A673 (cell line): ENCODE measurements at regions not wholly inside any gene's neighbourhood (a gene's known extent, or its start where the extent isn't known, plus 50 kb on each side); places are given as distances from the start of the nearest gene placed in this dataset.
"Not testable (repeated sequence)": the region's sequence is repeated elsewhere in the genome, so short reads cannot be mapped to it uniquely, and the experiment has no call there.

Experiments used
- BruUV-seq: library from RNA; stranded (reverse); fragments of 400-500 nt; replicated peaks from 2 replicates; lab custom pipeline; 2021; lab: Mats Ljungman, UMichigan
- CTCF ChIA-PET: fragments of 300-600 bp; sonication (Branson Sonifier 250); formaldehyde crosslinking; loops from one replicate; lab custom pipeline; 2022; ENCODE audit warnings: antibody characterized with exemption; lab: Charles Lee
- POLR2A ChIA-PET: fragments of 300-600 bp; sonication (Branson Sonifier 250); formaldehyde crosslinking; loops from one replicate; lab custom pipeline; 2022; ENCODE audit warnings: antibody characterized with exemption; ENCODE audit not compliant: low non-redundant PET; lab: Charles Lee
- DNase-seq: peaks from one replicate; pipeline ENCODE4 v3.0.0-alpha.2; 2015; ENCODE audit warnings: low spot score
- H3K27ac ChIP-seq: fragments of 200-600 bp; sonication (generic); 2 replicates; pipeline ENCODE4 v1.5.1; 2016; ENCODE audit warnings: mixed run types, low read depth, mild to moderate bottlenecking, mixed read lengths, antibody characterized with exemption, low read length; ENCODE audit not compliant: poor library complexity, severe bottlenecking
- H3K27me3 ChIP-seq: fragments of 200-600 bp; sonication (generic); replicated peaks from 2 replicates; pipeline ENCODE4 v1.6.1; 2017; ENCODE audit warnings: mixed run types, low read depth, mild to moderate bottlenecking, mixed read lengths, antibody characterized with exemption, low read length; ENCODE audit not compliant: insufficient read depth, poor library complexity
- H3K36me3 ChIP-seq: fragments of 200-600 bp; sonication (generic); 2 replicates; pipeline ENCODE4 v1.6.1; 2016; ENCODE audit warnings: mixed run types, mild to moderate bottlenecking, mixed read lengths, antibody characterized with exemption, low read length; ENCODE audit not compliant: insufficient read depth, poor library complexity, severe bottlenecking
- H3K4me1 ChIP-seq: fragments of 200-600 bp; sonication (generic); 2 replicates; pipeline ENCODE4 v1.6.1; 2017; ENCODE audit warnings: mixed run types, mild to moderate bottlenecking, mixed read lengths, antibody characterized with exemption, low read length; ENCODE audit not compliant: insufficient read depth, poor library complexity, severe bottlenecking
- H3K4me3 ChIP-seq: fragments of 200-600 bp; sonication (generic); 2 replicates; pipeline ENCODE4 v1.5.1; 2016; ENCODE audit warnings: low read depth, mixed run types, mild to moderate bottlenecking, mixed read lengths, low read length; ENCODE audit not compliant: poor library complexity, severe bottlenecking
- H3K9me3 ChIP-seq: fragments of 200-600 bp; sonication (generic); 2 replicates; pipeline ENCODE4 v1.6.1; 2016; ENCODE audit warnings: mixed run types, low read depth, mild to moderate bottlenecking, mixed read lengths, antibody characterized with exemption, low read length; ENCODE audit not compliant: poor library complexity, severe bottlenecking
- EZH2 ChIP-seq: fragments of 200-600 bp; sonication (generic); IDR thresholded peaks from 2 replicates; pipeline ENCODE4 v1.6.1; 2017; ENCODE audit warnings: borderline replicate concordance, low read depth, mild to moderate bottlenecking, mixed read lengths, antibody characterized with exemption, low read length; ENCODE audit not compliant: poor library complexity, severe bottlenecking
- intact Hi-C: fragments of 100-400 bp; cut with micrococcal nuclease; formaldehyde crosslinking; loops from one replicate; pipeline ENCODE4 v1.10.0; 2022; ENCODE audit not compliant: unreplicated experiment
- TF ChIP-seq, protein P1 (sequence below): fragments of 300-800, 200-600 bp; sonication (generic); conservative IDR thresholded peaks from 2 replicates; pipeline ENCODE4 v1.5.1; 2017; ENCODE audit warnings: low read depth, mild to moderate bottlenecking, antibody characterized with exemption, low read length, moderate library complexity, mixed read lengths

DNA sequence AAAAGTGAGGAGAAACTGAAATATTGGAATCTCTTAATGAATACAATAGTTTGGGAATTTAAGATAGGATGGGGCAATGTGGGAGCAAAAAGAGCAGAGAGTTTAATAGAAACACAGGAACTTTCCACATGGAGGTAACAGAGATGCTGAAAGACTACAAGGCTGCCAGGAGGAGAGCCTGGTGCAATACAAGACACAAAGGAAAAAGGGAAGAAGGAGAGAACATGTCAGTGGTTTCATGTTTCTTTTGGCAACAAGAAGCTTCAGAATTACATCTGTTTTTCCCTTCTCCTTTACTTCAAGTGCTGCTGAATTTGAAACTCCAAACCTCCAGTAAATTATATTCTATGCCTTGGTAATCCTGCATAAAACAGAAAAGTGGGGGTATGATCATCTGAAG is 474.3 kb downstream of the FAT4 start:
- no peaks in the 10 kb centered on the region for H3K27me3 ChIP-seq

DNA sequence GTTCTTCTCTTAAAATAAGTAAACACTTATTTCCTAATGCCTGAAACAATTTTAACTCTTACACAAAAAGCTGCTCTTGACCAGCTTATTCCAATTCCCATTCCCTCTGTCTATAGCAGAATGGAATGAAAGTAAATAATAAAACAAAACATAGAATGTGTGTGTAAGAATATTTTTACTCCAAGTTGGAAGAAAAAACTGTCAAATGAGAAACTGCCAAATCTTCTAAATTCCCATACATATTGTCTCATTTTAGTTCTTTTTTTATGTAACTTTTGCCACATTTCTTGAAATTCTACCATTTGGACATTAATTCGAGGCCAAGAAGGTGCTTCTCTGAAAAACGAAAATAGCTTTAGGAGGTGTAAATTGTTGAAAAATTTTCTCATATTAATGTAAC is 477.1 kb downstream of the FAT4 start:
- CTCF ChIA-PET = no interaction called here
- Histone ChIP-seq H3K4me3 (no peak overlapping the region), H3K27ac (no peak overlapping the region), H3K9me3 (no peaks in the 10 kb centered on the region), H3K27me3 (no peaks in the 10 kb centered on the region), H3K36me3 (no peaks in the 10 kb centered on the region), H3K4me1 (no peaks in the 10 kb centered on the region)
- no TSS peak for BruUV-seq
- DNase-seq = no peak
- intact Hi-C loops = no loop called here
- POLR2A ChIA-PET = no interaction called here
- no peak for TF ChIP-seq EZH2
- TF ChIP-seq, protein P1, sequence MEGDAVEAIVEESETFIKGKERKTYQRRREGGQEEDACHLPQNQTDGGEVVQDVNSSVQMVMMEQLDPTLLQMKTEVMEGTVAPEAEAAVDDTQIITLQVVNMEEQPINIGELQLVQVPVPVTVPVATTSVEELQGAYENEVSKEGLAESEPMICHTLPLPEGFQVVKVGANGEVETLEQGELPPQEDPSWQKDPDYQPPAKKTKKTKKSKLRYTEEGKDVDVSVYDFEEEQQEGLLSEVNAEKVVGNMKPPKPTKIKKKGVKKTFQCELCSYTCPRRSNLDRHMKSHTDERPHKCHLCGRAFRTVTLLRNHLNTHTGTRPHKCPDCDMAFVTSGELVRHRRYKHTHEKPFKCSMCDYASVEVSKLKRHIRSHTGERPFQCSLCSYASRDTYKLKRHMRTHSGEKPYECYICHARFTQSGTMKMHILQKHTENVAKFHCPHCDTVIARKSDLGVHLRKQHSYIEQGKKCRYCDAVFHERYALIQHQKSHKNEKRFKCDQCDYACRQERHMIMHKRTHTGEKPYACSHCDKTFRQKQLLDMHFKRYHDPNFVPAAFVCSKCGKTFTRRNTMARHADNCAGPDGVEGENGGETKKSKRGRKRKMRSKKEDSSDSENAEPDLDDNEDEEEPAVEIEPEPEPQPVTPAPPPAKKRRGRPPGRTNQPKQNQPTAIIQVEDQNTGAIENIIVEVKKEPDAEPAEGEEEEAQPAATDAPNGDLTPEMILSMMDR = no peak

More for the DNA sequence above, 474.3 kb downstream of the FAT4 start:
- Histone ChIP-seq H3K4me1 (no peaks in the 10 kb centered on the region), H3K4me3 (no peak overlapping the region), H3K27ac (no peak overlapping the region), H3K36me3 (no peaks in the 10 kb centered on the region), H3K9me3 (no peaks in the 10 kb centered on the region)
- intact Hi-C loops = no loop called here
- no peak for TF ChIP-seq EZH2
- TF ChIP-seq, protein P1 = no peak
- BruUV-seq = no TSS peak
- POLR2A ChIA-PET = no interaction called here
- CTCF ChIA-PET = no interaction called here
- no peak for DNase-seq

DNA sequence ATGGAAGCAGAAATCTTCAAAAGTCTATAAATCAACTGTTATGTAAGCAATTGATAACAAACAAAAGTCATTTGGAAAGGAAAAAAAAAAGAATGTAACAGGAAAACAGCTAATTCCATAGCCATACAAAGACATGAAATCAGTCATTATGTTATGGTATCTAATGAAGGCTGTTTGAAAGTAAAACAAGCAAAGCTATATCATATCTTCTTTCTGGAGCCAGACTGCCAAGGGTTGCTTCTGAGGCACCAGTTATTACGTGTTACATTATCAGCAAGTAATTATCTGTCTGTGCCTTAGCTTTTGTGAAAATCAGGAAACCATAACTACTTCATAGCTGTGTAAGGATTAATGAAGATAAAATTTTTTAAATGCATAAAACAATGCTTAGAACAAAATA is 480.2 kb downstream of the FAT4 start:
- BruUV-seq = no TSS peak
- intact Hi-C loops = no loop called here
- ChIA-PET CTCF (no interaction called here), POLR2A (no interaction called here)
- no peak for DNase-seq
- Histone ChIP-seq H3K9me3 (no peaks in the 10 kb centered on the region), H3K36me3 (no peaks in the 10 kb centered on the region), H3K27ac (no peak overlapping the region), H3K27me3 (no peaks in the 10 kb centered on the region), H3K4me3 (no peak overlapping the region), H3K4me1 (no peaks in the 10 kb centered on the region)
- TF ChIP-seq EZH2 = no peak

DNA sequence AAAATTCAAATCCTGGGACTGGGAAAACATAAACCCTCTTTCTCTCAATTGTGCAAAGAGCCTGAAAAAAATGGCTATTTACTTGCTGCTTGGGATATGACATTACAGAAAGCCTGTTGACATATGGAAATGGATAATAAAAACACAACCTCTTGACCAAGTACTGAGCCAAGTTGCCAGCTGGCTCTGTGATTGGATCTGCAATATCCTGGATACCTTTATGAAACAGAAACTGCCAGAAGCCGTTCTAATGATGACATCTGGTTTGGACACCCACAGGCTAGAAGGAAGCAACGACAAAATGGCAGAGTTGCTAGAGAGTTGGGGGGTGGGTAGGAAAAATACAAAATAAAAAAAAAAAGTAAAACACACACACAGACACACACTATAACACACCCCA is 481.4 kb downstream of the FAT4 start:
- no peak overlapping the region for H3K4me3 ChIP-seq
- ChIA-PET POLR2A (no interaction called here), CTCF (no interaction called here)
- H3K27ac ChIP-seq = no peak overlapping the region
- H3K4me1 ChIP-seq = no peaks in the 10 kb centered on the region
- no peak for DNase-seq
- no peak for TF ChIP-seq EZH2
- TF ChIP-seq, protein P1 = no peak
- intact Hi-C loops = no loop called here
- no peaks in the 10 kb centered on the region for H3K36me3 ChIP-seq
- H3K27me3 ChIP-seq = no peaks in the 10 kb centered on the region
- no peaks in the 10 kb centered on the region for H3K9me3 ChIP-seq
- BruUV-seq = no TSS peak

DNA sequence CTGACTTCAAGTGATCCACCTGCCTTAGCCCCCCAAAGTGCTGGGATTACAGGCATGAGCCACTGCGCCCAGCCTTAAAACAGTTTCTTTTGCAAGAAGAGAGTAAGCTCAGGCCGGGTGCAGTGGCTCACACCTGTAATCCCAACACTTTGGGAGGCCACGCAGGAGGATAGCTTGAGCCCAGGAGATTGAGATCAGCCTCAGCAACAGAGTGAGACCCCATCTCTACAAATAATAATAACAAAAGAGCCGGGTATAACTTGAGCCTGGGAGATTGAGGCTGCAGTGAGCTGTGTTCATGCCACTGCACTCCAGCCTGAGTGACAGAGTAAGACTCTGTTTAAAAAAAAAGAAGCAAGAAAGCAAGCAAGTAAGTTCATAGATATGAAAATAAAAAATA is 482.9 kb downstream of the FAT4 start:
- H3K4me3 ChIP-seq, H3K27ac ChIP-seq, H3K27me3 ChIP-seq, H3K9me3 ChIP-seq, BruUV-seq, H3K36me3 ChIP-seq, intact Hi-C loops, DNase-seq, H3K4me1 ChIP-seq, CTCF ChIA-PET, POLR2A ChIA-PET: not testable (repeated sequence)
